HG03432 (cell line): ENCODE measurements at regions not wholly inside any gene's neighbourhood (a gene's known extent, or its start where the extent isn't known, plus 50 kb on each side); places are given as distances from the start of the nearest gene placed in this dataset.
A peak's percentile ranks its signal among the peaks of the same experiment; 100 is the strongest.
"Not testable (repeated sequence)": the region's sequence is repeated elsewhere in the genome, so short reads cannot be mapped to it uniquely, and the experiment has no call there.

Experiments used
- ATAC-seq: cut with Tn5 transposase; IDR thresholded peaks from one replicate; pipeline ENCODE4 v1.9.1; 2021; ENCODE audit warnings: mild to moderate bottlenecking, moderate library complexity; ENCODE audit not compliant: unreplicated experiment

DNA sequence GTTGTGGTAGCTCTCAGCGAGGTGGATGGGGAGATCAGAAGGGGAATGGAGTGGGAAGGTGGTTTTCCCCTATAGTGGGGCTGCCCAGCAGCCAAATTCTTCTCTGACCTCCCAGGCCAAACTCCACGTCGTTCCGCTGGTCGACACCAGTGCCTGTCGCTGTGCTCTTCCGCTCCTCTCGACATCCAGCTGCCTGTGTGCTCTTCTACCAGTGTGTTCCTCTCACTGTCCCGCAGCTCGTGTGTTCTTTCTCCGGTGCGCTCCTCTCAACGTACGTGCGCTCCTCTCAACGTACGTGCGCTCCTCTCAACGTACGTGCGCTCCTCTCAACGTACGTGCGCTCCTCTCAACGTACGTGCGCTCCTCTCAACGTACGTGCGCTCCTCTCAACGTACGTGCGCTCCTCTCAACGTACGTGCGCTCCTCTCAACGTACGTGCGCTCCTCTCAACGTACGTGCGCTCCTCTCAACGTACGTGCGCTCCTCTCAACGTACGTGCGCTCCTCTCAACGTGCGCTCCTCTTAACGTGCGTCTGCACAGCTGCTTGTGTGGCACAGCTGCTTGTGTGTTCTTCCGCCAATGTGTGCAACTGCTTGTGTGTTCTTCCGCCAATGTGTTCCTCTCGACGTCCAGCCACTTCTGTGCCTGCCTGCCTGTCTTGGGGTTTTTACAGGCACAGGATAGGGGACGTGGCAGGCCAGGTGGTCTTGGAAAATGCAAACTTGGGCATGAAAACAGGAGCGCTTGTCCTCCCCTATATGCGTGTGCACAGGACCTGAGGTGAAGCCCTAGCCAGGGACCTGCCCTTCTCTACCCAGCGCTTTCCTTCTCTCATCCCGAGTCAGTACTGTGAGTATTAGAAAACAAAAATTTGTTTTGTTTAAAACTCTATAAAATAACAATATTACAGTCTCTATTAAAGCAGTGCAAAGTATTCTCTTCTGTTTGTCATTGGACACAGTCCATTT is 991.1 kb downstream of the GBE1 start:
- no peak for ATAC-seq

- ATAC-seq = no peak
These were observed 991.8 kb downstream of the GBE1 start for GRCh38 chr3:80769683-80770082.

GRCh38 chr3:80767604-80768003 is 993.8 kb downstream of the GBE1 start:
- ATAC-seq = no peak

GRCh38 chr3:80754969-80755368 is 987.2 kb upstream of the ROBO1 start:
- no peak for ATAC-seq

DNA sequence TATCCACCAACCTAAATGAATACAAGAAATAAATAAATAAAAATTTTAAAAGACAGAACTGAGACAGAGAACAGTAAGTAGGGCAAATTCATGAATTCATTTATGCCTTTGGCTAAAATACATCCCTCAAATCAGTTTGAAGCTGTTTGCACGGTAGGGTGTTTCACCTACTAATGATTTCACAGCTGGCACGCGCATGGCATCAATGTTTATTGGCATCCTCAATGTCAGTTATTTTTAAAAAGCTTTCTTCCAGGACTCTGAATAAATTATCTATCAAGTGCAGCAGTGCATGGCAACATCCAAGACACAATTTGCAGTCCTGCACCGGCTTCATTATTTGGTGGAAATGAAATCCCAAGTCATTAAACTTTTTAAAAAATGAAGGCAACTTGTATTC is 985.2 kb upstream of the ROBO1 start:
- ATAC-seq = no peak

DNA sequence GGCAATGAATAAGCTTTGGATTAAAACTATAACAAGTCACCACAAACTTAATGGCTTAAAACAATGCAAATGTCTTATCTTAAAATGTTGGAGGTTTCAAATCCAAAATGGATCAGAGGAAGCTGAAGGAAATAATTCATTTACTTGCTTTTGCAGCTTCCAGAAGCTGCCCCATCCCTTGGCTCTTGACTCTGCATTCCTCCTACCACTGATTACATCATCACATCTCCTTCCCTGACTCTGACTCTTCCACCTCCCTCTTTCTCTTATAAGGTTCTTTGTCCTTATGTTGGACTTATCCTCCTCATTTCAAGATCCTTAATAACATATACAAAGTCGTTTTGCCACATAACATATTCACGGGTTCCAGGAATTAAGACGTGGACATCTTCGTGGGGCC is 982.8 kb upstream of the ROBO1 start:
- ATAC-seq = no peak

GRCh38 chr3:80734920-80735319 is 967.1 kb upstream of the ROBO1 start:
- no peak for ATAC-seq

DNA sequence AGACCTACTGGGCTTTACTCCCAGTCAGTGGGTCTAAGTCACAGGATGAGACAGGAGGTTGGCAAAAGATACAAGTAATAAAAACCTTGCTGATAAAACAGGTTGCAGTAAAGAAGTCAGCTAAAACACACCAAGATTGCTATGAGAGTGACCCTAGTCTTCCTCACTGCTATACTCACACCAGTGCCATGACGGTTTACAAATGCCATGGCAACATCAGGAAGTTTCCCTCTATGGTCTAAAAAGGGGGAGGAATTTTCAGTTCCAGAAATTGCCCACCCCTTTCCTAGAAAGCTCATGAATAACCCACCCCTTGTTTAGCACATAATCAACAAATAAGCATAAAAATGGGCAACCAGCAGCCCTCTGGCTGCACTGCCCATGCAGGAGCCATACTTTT is 966.7 kb upstream of the ROBO1 start:
- ATAC-seq = no peak

GRCh38 chr3:80733522-80734176 is 965.9 kb upstream of the ROBO1 start:
- no peak for ATAC-seq

DNA sequence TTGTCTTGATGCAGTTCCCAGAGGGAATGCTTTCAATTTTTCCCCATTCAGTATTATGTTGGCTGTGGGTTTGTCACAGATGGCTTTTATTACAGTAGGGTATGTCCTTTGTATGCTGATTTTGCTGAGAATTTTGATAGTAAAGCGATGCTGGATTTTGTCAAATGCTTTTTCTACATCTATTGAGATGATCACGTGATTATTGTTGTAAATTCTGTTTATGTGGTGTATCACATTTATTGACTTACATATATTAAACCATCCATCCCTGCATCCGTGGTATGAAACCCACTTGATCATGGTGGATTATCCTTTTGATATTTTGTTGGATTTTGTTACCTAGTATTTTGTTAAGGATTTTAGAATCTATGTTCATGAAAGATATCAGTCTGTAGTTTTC is 959.8 kb upstream of the ROBO1 start:
- ATAC-seq = not testable (repeated sequence)

DNA sequence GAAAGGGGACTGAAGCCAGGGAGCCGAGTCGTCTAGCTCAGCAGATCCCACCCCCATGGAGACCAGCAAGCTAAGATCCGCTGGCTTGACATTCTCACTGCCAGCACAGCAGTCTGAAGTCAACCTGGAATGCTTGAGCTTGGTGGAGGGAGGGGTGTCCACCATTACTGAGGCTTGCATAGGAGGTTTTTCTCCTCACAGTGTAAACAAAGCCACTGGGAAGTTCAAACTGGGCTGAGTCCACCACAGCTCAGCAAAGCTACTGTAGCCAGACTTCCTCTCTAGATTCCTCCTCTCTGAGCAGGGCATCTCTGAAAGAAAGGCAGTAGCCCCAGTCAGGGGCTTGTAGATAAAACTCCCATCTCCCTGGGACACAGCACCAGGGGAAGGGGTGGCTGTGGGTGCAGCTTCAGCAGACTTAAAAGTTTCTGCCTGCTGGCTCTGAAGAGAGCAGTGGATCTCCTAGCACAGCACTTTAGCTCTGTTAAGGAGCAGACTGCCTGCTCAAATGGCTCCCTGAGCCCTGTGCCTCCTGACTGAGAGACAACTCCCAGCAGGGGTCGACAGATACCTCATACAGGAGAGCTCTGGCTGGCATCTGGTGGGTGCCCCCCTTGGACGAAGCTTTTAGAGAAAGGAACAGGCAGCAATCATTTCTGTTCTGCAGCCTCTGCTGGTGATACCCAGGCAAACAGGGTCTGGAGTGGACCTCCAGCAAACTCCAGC is 942.0 kb upstream of the ROBO1 start:
- not testable (repeated sequence) for ATAC-seq

DNA sequence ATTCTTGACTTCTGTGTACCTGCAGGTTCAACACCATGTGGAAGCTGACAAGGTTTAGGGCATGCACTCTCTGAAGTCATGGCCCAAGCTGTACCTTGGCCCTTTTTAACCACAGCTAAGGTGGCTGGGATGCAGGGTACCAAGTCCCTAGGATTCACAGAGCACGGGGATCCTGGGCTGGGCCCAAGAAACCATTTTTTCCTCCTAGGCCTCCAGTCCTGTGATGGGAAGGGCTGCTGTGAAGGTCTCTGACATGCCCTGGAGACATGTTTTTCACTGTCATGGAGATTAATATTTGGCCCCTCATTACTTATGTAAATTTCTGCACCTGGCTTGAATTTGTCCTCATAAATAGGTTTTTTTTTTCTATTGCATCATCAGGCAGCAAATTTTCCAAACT is 937.5 kb upstream of the ROBO1 start:
- ATAC-seq = no peak

DNA sequence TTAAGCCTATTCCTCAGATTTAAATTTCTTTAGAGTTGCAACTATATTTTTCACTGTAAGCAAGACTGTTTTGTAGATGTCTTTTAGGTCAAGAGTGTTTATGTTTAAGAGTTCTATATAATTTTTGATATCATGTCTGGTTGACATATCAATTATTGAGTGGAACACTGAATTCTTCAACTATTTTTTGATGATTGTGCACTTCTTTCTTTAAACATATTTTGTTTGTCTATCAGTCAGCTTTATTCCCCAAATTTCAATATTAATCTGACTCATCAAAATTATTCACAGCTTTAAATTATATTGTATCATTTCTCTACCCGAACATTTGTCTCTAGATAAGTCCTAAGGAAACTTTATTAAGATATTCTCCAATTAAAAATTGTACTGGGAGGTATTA is 933.6 kb upstream of the ROBO1 start:
- no peak for ATAC-seq

- no peak for ATAC-seq
These were observed 929.5 kb upstream of the ROBO1 start for GRCh38 chr3:80697291-80697690.

DNA sequence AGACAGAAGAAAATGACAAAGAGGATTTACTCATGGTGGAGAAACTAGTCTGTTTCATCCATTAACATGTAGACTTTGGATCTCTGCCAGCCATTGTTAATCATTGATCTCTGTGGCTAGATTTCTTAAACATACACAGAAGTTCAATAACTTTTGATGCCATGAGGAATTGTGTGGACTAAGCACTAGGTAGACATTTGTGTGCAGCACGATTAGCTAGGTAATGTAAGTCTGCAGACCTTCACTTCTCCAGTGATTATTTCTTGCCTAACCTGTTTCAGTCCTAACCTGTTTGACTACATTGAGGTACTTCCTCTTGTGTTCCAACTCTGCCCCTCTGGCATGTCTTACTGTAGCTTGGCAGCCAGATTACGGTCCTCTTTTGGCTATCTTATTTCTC is 928.5 kb upstream of the ROBO1 start:
- no peak for ATAC-seq

- no peak for ATAC-seq
These were observed 921.0 kb upstream of the ROBO1 start for GRCh38 chr3:80688814-80689213.

- ATAC-seq = no peak
These were observed 915.2 kb upstream of the ROBO1 start for GRCh38 chr3:80682951-80683350.

DNA sequence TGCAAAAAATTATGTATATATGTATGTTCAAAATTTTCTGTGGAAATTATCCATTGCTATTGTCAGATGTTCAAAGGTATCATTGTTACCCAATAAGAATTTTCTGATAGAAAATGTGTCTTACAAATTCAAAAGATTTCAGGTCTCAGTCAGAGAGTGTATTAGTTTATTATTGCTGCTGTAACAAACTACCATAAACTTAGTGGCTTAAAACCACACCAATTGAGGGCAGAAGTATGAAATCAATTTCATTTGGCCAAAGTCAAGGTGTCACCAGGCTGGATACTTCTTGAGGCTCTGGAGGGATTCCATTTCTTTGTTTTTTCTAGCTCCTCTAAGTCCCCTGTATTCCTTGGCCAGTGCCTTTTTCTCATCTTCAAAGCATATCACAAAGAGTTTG is 914.4 kb upstream of the ROBO1 start:
- ATAC-seq = no peak

DNA sequence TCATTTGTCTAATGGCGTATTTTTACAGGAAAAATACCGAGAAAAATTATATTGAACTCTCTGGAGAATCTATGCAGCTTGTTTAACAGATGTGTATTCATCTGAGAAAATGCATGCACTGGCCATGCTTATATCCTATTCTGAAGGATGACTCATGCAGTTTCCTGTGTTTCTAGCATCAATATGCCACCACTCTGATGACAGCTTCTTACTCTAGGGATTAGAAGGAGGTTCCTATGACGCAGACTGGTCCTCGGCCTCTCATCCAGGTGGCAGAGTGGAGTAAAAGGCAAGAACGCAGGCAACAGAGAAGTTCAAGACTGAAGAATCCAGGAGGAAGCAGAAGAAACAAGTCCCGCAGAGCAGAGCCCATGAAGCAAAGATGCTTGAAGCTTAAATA is 910.0 kb upstream of the ROBO1 start:
- peak; percentile 78 for ATAC-seq

GRCh38 chr3:80676866-80677265 is 909.1 kb upstream of the ROBO1 start:
- ATAC-seq = no peak

DNA sequence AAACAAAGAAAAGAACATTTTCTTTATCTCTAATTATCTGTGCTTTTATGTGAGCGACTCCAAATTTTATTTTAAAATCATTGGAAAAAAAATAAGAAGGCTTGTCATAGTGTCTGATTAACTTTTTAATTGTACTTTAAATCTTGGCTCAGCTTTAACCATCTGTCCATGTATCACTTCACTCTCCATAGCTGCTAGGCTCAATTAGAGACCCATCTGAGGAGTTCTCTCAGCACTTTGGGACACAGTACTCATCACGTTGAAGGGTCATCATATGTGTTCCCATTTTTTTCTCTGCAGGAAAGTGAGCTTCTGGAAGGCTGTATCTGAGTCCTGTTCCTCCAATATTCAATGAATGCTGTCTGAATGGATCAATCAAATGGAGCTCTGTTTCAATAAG is 908.5 kb upstream of the ROBO1 start:
- no peak for ATAC-seq

DNA sequence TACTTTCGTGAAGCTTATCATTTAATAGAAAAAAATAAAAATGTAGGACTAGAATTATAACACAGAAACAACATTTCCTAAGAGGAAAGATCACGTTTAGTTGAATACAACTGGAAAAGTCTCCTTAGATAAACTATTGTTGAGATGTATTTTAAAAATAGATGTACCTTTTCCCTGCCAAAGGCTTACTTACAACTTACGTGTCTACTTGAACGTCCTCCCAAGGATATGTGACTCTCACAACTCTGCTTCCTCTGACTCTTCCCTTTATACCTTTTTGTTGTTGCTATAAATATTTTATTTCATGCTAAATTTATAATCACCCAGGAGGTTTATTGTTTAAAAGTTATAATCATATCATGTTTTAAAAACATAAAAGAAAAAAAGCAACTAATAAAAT is 908.0 kb upstream of the ROBO1 start:
- ATAC-seq = no peak
